Mesothelial cell of epicardium (in vitro differentiated cells): ENCODE measurements at regions not wholly inside any gene's neighbourhood (a gene's known extent, or its start where the extent isn't known, plus 50 kb on each side); places are given as distances from the start of the nearest gene placed in this dataset.

ENCODE experiments used
- DNase-seq, 2 experiments: peaks; one replicate each; pipeline ENCODE4 v3.0.0; 2021; ENCODE audit warnings: low spot score in 2 of 2; ENCODE audit not compliant: unreplicated experiment in 2 of 2
- H3K27ac Mint-ChIP-seq: 2 replicates; pipeline ENCODE4 v1.8.0; 2021; ENCODE audit warnings: mixed read lengths
- H3K27me3 Mint-ChIP-seq: 2 replicates; pipeline ENCODE4 v1.8.0; 2021; ENCODE audit warnings: low read depth, mixed read lengths
- H3K36me3 Mint-ChIP-seq: 2 replicates; pipeline ENCODE4 v1.8.0; 2021; ENCODE audit warnings: mixed read lengths
- H3K4me1 Mint-ChIP-seq: 2 replicates; pipeline ENCODE4 v1.8.0; 2021; ENCODE audit warnings: mixed read lengths
- H3K4me3 Mint-ChIP-seq: 2 replicates; pipeline ENCODE4 v1.8.0; 2021; ENCODE audit warnings: mild to moderate bottlenecking, moderate library complexity, mixed read lengths
- H3K9me3 Mint-ChIP-seq: 2 replicates; pipeline ENCODE4 v1.8.0; 2021; ENCODE audit warnings: mixed read lengths
- CTCF ChIP-seq: fragments of 200-600 bp; sonication (generic); IDR thresholded peaks from one replicate; pipeline ENCODE4 v1.5.0; 2021; ENCODE audit warnings: antibody characterized with exemption; ENCODE audit not compliant: unreplicated experiment

- H3K9me3 Mint-ChIP-seq, result no peaks in the 10 kb centered on the region
- no peak for TF ChIP-seq CTCF
Observed at GRCh38 chr2:220432645-220433044, 805.2 kb downstream of the SLC4A3 start.

GRCh38 chr2:220433131-220433530 is 805.7 kb downstream of the SLC4A3 start:
- no peaks in the 10 kb centered on the region for H3K4me1 Mint-ChIP-seq
- no peaks in the 10 kb centered on the region for H3K36me3 Mint-ChIP-seq
- no peak overlapping the region for H3K4me3 Mint-ChIP-seq
- H3K9me3 Mint-ChIP-seq, result no peaks in the 10 kb centered on the region
- H3K27me3 Mint-ChIP-seq, result peaks cover 1% of the 10 kb centered on the region
- no peak overlapping the region for H3K27ac Mint-ChIP-seq
- TF ChIP-seq CTCF, result no peak
- DNase-seq, result no peak

More at GRCh38 chr2:220432645-220433044, 805.2 kb downstream of the SLC4A3 start:
- Mint-ChIP-seq H3K36me3 (no peaks in the 10 kb centered on the region), H3K27me3 (peaks cover 1% of the 10 kb centered on the region), H3K27ac (no peak overlapping the region), H3K4me3 (no peak overlapping the region), H3K4me1 (no peaks in the 10 kb centered on the region)
- no peak for DNase-seq

GRCh38 chr2:220434385-220434784 is 807.0 kb downstream of the SLC4A3 start:
- H3K9me3 Mint-ChIP-seq, result peaks cover 6% of the 10 kb centered on the region
- H3K27ac Mint-ChIP-seq, result no peak overlapping the region
- H3K4me3 Mint-ChIP-seq, result no peak overlapping the region
- H3K27me3 Mint-ChIP-seq, result peaks cover 1% of the 10 kb centered on the region
- no peaks in the 10 kb centered on the region for H3K4me1 Mint-ChIP-seq
- no peak for TF ChIP-seq CTCF
- no peak for DNase-seq
- no peaks in the 10 kb centered on the region for H3K36me3 Mint-ChIP-seq

- Mint-ChIP-seq H3K4me1 (no peaks in the 10 kb centered on the region), H3K36me3 (no peaks in the 10 kb centered on the region), H3K27ac (no peak overlapping the region), H3K9me3 (peaks cover 6% of the 10 kb centered on the region), H3K4me3 (no peak overlapping the region), H3K27me3 (no peaks in the 10 kb centered on the region)
- DNase-seq, result no peak
- TF ChIP-seq CTCF, result no peak
Observed at GRCh38 chr2:220437938-220438337, 810.5 kb downstream of the SLC4A3 start.

DNA sequence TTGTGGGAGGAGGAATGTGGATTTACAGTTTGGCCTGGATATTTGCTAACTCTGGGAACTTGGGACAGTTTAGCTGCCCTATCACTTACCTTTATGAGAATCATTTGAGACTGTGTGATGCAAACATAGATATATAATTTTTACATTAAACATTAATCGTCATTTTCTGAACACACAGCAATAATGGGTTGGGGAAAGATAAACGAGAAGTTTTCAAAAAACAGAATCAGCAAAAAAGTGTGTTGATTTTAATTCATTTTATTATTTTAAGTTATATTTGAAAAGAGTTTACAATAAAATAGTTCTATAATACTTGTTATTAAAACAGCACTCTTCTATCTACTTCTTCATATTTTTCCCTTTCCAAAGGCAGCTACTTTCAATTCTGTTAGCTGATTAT is 813.3 kb downstream of the SLC4A3 start:
- Mint-ChIP-seq H3K27me3 (no peaks in the 10 kb centered on the region), H3K27ac (no peak overlapping the region), H3K9me3 (peaks cover 6% of the 10 kb centered on the region), H3K4me3 (no peak overlapping the region), H3K4me1 (no peaks in the 10 kb centered on the region), H3K36me3 (no peaks in the 10 kb centered on the region)
- no peak for TF ChIP-seq CTCF
- no peak for DNase-seq

GRCh38 chr2:220441404-220441803 is 814.0 kb downstream of the SLC4A3 start:
- Mint-ChIP-seq H3K4me3 (no peak overlapping the region), H3K4me1 (no peaks in the 10 kb centered on the region)

More at GRCh38 chr2:220441404-220441803, 814.0 kb downstream of the SLC4A3 start:
- no peak for DNase-seq
- Mint-ChIP-seq H3K36me3 (no peaks in the 10 kb centered on the region), H3K27ac (no peak overlapping the region), H3K27me3 (no peaks in the 10 kb centered on the region), H3K9me3 (peaks cover 6% of the 10 kb centered on the region)
- TF ChIP-seq CTCF, result no peak
